ENCODE measurements at regions not wholly inside any gene's neighbourhood (a gene's known extent, or its start where the extent isn't known, plus 50 kb on each side); places are given as distances from the start of the nearest gene placed in this dataset.
"Not testable (repeated sequence)": the region's sequence is repeated elsewhere in the genome, so short reads cannot be mapped to it uniquely, and the experiment has no call there.

- DNase-seq (ENCODE audit: low read depth in 1 of 2, low spot score in 1 of 2): no peak
Observed at GRCh38 chr14:100416921-100417860, 94.1 kb downstream of the SLC25A47 start.

GRCh38 chr14:100419856-100420255, 96.7 kb downstream of the SLC25A47 start:
- no peak for DNase-seq (ENCODE audit: low read depth in 1 of 2, low spot score in 1 of 2)

- no peak for DNase-seq (ENCODE audit: low read depth in 1 of 2, low spot score in 1 of 2)
Observed at GRCh38 chr14:100421756-100422470, 98.8 kb downstream of the SLC25A47 start.

- no peak for DNase-seq (ENCODE audit: low read depth in 1 of 2, low spot score in 1 of 2)
Observed at GRCh38 chr14:100422556-100423316, 99.6 kb downstream of the SLC25A47 start.

- no peak for DNase-seq (ENCODE audit: low read depth in 1 of 2, low spot score in 1 of 2)
Observed at GRCh38 chr14:100423317-100424010, 100.3 kb downstream of the SLC25A47 start.

GRCh38 chr14:100424504-100425428, 101.6 kb downstream of the SLC25A47 start:
- DNase-seq (ENCODE audit: low read depth in 1 of 2, low spot score in 1 of 2): no peak

- no peak for DNase-seq (ENCODE audit: low read depth in 1 of 2, low spot score in 1 of 2)
Observed at GRCh38 chr14:100425429-100425827, 102.3 kb downstream of the SLC25A47 start.

- DNase-seq (ENCODE audit: low read depth in 1 of 2, low spot score in 1 of 2): no peak
Observed at GRCh38 chr14:100426314-100426713, 103.2 kb downstream of the SLC25A47 start.

GRCh38 chr14:100427166-100427565, 104.0 kb downstream of the SLC25A47 start:
- DNase-seq (ENCODE audit: low read depth in 1 of 2, low spot score in 1 of 2): no peak

- no peak for DNase-seq (ENCODE audit: low read depth in 1 of 2, low spot score in 1 of 2)
Observed at GRCh38 chr14:100428727-100429126, 105.6 kb downstream of the SLC25A47 start.

GRCh38 chr14:100429537-100429936, 106.4 kb downstream of the SLC25A47 start:
- no peak for DNase-seq (ENCODE audit: low read depth in 1 of 2, low spot score in 1 of 2)

GRCh38 chr14:100430571-100430970, 107.4 kb downstream of the SLC25A47 start:
- no peak for DNase-seq (ENCODE audit: low read depth in 1 of 2, low spot score in 1 of 2)

GRCh38 chr14:100431461-100431860, 108.3 kb downstream of the SLC25A47 start:
- not testable (repeated sequence) for DNase-seq (ENCODE audit: low read depth in 1 of 2, low spot score in 1 of 2)

GRCh38 chr14:100432652-100433427, 109.7 kb downstream of the SLC25A47 start:
- DNase-seq (ENCODE audit: low read depth in 1 of 2, low spot score in 1 of 2): no peak

- DNase-seq (ENCODE audit: low read depth in 1 of 2, low spot score in 1 of 2): no peak
Observed at GRCh38 chr14:100433428-100433814, 110.3 kb downstream of the SLC25A47 start.

GRCh38 chr14:100434033-100434601, 111.0 kb downstream of the SLC25A47 start:
- DNase-seq (ENCODE audit: low read depth in 1 of 2, low spot score in 1 of 2): no peak

- no peak for DNase-seq (ENCODE audit: low read depth in 1 of 2, low spot score in 1 of 2)
Observed at GRCh38 chr14:100434911-100435438, 111.8 kb downstream of the SLC25A47 start.

- no peak for DNase-seq (ENCODE audit: low read depth in 1 of 2, low spot score in 1 of 2)
Observed at GRCh38 chr14:100435459-100435858, 112.3 kb downstream of the SLC25A47 start.

Measured in activated T-helper 1 cell treated with anti-CD3 and anti-CD28 coated beads, Interleukin-2, amount 50 U/mL, for 16 hours (primary cell).